HCT116 (cell line): ENCODE measurements at regions not wholly inside any gene's neighbourhood (a gene's known extent, or its start where the extent isn't known, plus 50 kb on each side); places are given as distances from the start of the nearest gene placed in this dataset.

Experiments
- ELF1 ChIP-seq: IDR thresholded peaks from 2 replicates; pipeline ENCODE4 v1.6.1; 2012; ENCODE audit warnings: low read depth, borderline replicate concordance
- EZH2 ChIP-seq: fragments of 200-600 bp; sonication (generic); IDR thresholded peaks from 2 replicates; pipeline ENCODE4 v1.6.1; 2017; ENCODE audit warnings: antibody characterized with exemption, mixed run types
- EZH2phosphoT487 ChIP-seq: fragments of 200-600 bp; IDR thresholded peaks from 2 replicates; pipeline ENCODE4 v1.6.1; 2018; ENCODE audit warnings: antibody characterized with exemption, borderline replicate concordance
- JUND ChIP-seq: IDR thresholded peaks from 2 replicates; pipeline ENCODE4 v1.6.1; 2012
- POLR2A ChIP-seq: IDR thresholded peaks from 2 replicates; pipeline ENCODE4 v1.7.0; 2011; ENCODE audit warnings: borderline replicate concordance; ENCODE audit not compliant: insufficient read depth, insufficient read length; ENCODE audit errors: extremely low read depth
- POLR2AphosphoS5 ChIP-seq: IDR thresholded peaks from 2 replicates; pipeline ENCODE4 v1.6.1; 2011; ENCODE audit warnings: mild to moderate bottlenecking, low read depth, low read length, moderate library complexity
- RAD21 ChIP-seq: IDR thresholded peaks from 2 replicates; pipeline ENCODE4 v1.6.1; 2012; ENCODE audit warnings: low read depth, mild to moderate bottlenecking
- TCF7L2 ChIP-seq: IDR thresholded peaks from 2 replicates; pipeline ENCODE4 v1.7.0; 2011; ENCODE audit warnings: borderline replicate concordance, inconsistent platforms; ENCODE audit not compliant: insufficient read depth, insufficient read length; ENCODE audit errors: extremely low read depth
- ZFX ChIP-seq: fragments of 450-650 bp; IDR thresholded peaks from 2 replicates; pipeline ENCODE4 v1.6.1; 2017
- TF ChIP-seq, protein P1 (sequence below), 3 experiments: fragments of 200-600 bp in 1 of 3; sonication (generic) in 1 of 3; IDR thresholded peaks in 2 of 3; conservative IDR thresholded peaks in 1 of 3; 2 replicates each; pipeline ENCODE4 v1.5.1; 2012 to 2017; ENCODE audit warnings: low read depth in 2 of 3, low read length in 2 of 3, antibody characterized with exemption in 1 of 3, borderline replicate concordance in 1 of 3, control low read depth in 1 of 3, mild to moderate bottlenecking in 1 of 3, mixed read lengths in 1 of 3, mixed run types in 1 of 3, moderate library complexity in 1 of 3; ENCODE audit not compliant: insufficient read depth in 1 of 3
- TF ChIP-seq, protein P2 (sequence below): IDR thresholded peaks from 2 replicates; pipeline ENCODE4 v1.6.1; 2012; ENCODE audit warnings: low read depth
- TF ChIP-seq, protein P3 (sequence below): IDR thresholded peaks from 2 replicates; pipeline ENCODE4 v1.6.1; 2011; ENCODE audit warnings: mild to moderate bottlenecking, low read length, moderate library complexity; ENCODE audit not compliant: insufficient replicate concordance; ENCODE audit errors: extremely low read depth

DNA sequence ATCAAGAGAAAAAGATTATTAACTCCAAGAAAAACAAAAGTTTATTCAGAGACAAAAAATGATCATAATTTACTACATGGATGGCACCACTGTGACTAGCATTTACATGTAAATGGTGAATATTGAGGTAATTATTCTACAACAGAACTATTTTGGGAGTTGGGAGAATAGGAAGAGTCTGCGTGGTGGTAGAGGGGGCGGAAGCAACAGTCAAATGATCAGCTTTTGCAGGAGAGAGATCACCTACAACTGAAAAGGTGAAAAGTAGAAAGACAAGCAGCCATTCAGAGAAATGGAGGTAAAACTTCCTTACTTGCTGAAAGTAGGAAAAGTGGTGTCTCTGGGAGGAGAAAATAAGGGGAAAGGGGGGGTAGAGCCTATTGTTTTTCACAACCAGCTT, 62.8 kb upstream of the SACS start:
- TF ChIP-seq EZH2 (no peak), JUND (no peak), EZH2phosphoT487 (no peak), TCF7L2 (no peak), POLR2A (no peak), ELF1 (no peak), RAD21 (no peak), POLR2AphosphoS5 (no peak), ZFX (no peak)
- TF ChIP-seq, protein P1, sequence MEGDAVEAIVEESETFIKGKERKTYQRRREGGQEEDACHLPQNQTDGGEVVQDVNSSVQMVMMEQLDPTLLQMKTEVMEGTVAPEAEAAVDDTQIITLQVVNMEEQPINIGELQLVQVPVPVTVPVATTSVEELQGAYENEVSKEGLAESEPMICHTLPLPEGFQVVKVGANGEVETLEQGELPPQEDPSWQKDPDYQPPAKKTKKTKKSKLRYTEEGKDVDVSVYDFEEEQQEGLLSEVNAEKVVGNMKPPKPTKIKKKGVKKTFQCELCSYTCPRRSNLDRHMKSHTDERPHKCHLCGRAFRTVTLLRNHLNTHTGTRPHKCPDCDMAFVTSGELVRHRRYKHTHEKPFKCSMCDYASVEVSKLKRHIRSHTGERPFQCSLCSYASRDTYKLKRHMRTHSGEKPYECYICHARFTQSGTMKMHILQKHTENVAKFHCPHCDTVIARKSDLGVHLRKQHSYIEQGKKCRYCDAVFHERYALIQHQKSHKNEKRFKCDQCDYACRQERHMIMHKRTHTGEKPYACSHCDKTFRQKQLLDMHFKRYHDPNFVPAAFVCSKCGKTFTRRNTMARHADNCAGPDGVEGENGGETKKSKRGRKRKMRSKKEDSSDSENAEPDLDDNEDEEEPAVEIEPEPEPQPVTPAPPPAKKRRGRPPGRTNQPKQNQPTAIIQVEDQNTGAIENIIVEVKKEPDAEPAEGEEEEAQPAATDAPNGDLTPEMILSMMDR (IDR thresholded peaks at IDR 0.05 in 2 of 3, conservative IDR thresholded peaks at IDR 0.05 in 1 of 3; ENCODE audit: borderline replicate concordance in 1 of 3, insufficient read depth in 1 of 3, low read depth in 2 of 3, low read length in 2 of 3): no peak
- TF ChIP-seq, protein P2, sequence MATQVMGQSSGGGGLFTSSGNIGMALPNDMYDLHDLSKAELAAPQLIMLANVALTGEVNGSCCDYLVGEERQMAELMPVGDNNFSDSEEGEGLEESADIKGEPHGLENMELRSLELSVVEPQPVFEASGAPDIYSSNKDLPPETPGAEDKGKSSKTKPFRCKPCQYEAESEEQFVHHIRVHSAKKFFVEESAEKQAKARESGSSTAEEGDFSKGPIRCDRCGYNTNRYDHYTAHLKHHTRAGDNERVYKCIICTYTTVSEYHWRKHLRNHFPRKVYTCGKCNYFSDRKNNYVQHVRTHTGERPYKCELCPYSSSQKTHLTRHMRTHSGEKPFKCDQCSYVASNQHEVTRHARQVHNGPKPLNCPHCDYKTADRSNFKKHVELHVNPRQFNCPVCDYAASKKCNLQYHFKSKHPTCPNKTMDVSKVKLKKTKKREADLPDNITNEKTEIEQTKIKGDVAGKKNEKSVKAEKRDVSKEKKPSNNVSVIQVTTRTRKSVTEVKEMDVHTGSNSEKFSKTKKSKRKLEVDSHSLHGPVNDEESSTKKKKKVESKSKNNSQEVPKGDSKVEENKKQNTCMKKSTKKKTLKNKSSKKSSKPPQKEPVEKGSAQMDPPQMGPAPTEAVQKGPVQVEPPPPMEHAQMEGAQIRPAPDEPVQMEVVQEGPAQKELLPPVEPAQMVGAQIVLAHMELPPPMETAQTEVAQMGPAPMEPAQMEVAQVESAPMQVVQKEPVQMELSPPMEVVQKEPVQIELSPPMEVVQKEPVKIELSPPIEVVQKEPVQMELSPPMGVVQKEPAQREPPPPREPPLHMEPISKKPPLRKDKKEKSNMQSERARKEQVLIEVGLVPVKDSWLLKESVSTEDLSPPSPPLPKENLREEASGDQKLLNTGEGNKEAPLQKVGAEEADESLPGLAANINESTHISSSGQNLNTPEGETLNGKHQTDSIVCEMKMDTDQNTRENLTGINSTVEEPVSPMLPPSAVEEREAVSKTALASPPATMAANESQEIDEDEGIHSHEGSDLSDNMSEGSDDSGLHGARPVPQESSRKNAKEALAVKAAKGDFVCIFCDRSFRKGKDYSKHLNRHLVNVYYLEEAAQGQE: no peak
- TF ChIP-seq, protein P3, sequence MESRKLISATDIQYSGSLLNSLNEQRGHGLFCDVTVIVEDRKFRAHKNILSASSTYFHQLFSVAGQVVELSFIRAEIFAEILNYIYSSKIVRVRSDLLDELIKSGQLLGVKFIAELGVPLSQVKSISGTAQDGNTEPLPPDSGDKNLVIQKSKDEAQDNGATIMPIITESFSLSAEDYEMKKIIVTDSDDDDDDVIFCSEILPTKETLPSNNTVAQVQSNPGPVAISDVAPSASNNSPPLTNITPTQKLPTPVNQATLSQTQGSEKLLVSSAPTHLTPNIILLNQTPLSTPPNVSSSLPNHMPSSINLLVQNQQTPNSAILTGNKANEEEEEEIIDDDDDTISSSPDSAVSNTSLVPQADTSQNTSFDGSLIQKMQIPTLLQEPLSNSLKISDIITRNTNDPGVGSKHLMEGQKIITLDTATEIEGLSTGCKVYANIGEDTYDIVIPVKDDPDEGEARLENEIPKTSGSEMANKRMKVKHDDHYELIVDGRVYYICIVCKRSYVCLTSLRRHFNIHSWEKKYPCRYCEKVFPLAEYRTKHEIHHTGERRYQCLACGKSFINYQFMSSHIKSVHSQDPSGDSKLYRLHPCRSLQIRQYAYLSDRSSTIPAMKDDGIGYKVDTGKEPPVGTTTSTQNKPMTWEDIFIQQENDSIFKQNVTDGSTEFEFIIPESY: no peak
